Caco-2 (cell line): ENCODE measurements at regions not wholly inside any gene's neighbourhood (a gene's known extent, or its start where the extent isn't known, plus 50 kb on each side); places are given as distances from the start of the nearest gene placed in this dataset.
"Not testable (repeated sequence)": the region's sequence is repeated elsewhere in the genome, so short reads cannot be mapped to it uniquely, and the experiment has no call there.

Source experiments
- BruUV-seq: library from RNA; stranded (reverse); fragments of 400-500 nt; replicated peaks from 2 replicates; lab custom pipeline; 2021; lab: Mats Ljungman, UMichigan
- CTCF ChIA-PET: fragments of 300-600 bp; sonication (Branson Sonifier 250); formaldehyde crosslinking; loops from one replicate; lab custom pipeline; 2022; ENCODE audit warnings: antibody characterized with exemption; lab: Charles Lee
- POLR2A ChIA-PET: fragments of 300-600 bp; sonication (Branson Sonifier 250); formaldehyde crosslinking; loops from one replicate; lab custom pipeline; 2022; ENCODE audit warnings: antibody characterized with exemption; lab: Charles Lee
- DNase-seq, 2 experiments: peaks; one replicate each; pipeline versions ENCODE4 v3.0.0 to v3.0.0-alpha.2; 2020 to 2022
- H3K27me3 ChIP-seq: replicated peaks from 2 replicates; pipeline ENCODE4 v1.6.0; 2011; ENCODE audit warnings: low read length; ENCODE audit not compliant: control insufficient read depth, insufficient read depth
- H3K36me3 ChIP-seq: 2 replicates; pipeline ENCODE4 v1.5.1; 2011; ENCODE audit warnings: low read length; ENCODE audit not compliant: control insufficient read depth, insufficient read depth
- H3K4me1 ChIP-seq: fragments of 250-450 bp; sonication (Bioruptor Pico); 2 replicates; pipeline ENCODE4 v1.5.1; 2020; ENCODE audit warnings: mild to moderate bottlenecking
- H3K4me3 ChIP-seq: 2 replicates; pipeline ENCODE4 v1.5.1; 2011; ENCODE audit warnings: low read depth, mild to moderate bottlenecking, control low read depth, low read length
- H3K9me3 ChIP-seq: fragments of 250-450 bp; sonication (Bioruptor Pico); 2 replicates; pipeline ENCODE4 v1.5.1; 2020; ENCODE audit warnings: mild to moderate bottlenecking, moderate library complexity
- H3K27ac Mint-ChIP-seq: one replicate; pipeline ENCODE4 v1.8.0; 2022; ENCODE audit warnings: mixed read lengths; ENCODE audit not compliant: unreplicated experiment
- H3K27me3 Mint-ChIP-seq: one replicate; pipeline ENCODE4 v1.8.0; 2022; ENCODE audit warnings: mixed read lengths; ENCODE audit not compliant: insufficient read depth, unreplicated experiment
- H3K36me3 Mint-ChIP-seq: one replicate; pipeline ENCODE4 v1.8.0; 2022; ENCODE audit warnings: mild to moderate bottlenecking, mixed read lengths; ENCODE audit not compliant: insufficient read depth, unreplicated experiment
- H3K4me1 Mint-ChIP-seq: one replicate; pipeline ENCODE4 v1.8.0; 2022; ENCODE audit warnings: low read depth, mixed read lengths; ENCODE audit not compliant: unreplicated experiment
- H3K4me3 Mint-ChIP-seq: one replicate; pipeline ENCODE4 v1.8.0; 2022; ENCODE audit warnings: mild to moderate bottlenecking, moderate library complexity, mixed read lengths; ENCODE audit not compliant: unreplicated experiment
- H3K9me3 Mint-ChIP-seq: one replicate; pipeline ENCODE4 v1.8.0; 2022; ENCODE audit warnings: mixed read lengths; ENCODE audit not compliant: unreplicated experiment
- CTCF ChIP-seq, 2 experiments: fragments of 200-600 bp in 1 of 2; IDR thresholded peaks; 1 replicate in 1 of 2; 2 replicates in 1 of 2; pipeline versions ENCODE4 v1.5.1 to v1.8.0; 2011 to 2022; ENCODE audit warnings: antibody characterized with exemption in 1 of 2, control low read depth in 1 of 2, inconsistent platforms in 1 of 2, low read depth in 1 of 2, low read length in 1 of 2, mild to moderate bottlenecking in 1 of 2, moderate library complexity in 1 of 2; ENCODE audit not compliant: insufficient read depth in 1 of 2, severe bottlenecking in 1 of 2, unreplicated experiment in 1 of 2
- intact Hi-C: fragments of 100-400 bp; cut with micrococcal nuclease; formaldehyde crosslinking; loops from one replicate; pipeline ENCODE4 v1.10.0; 2022; ENCODE audit not compliant: unreplicated experiment

- H3K36me3 ChIP-seq, result no peaks in the 10 kb centered on the region
- POLR2A ChIA-PET, result no interaction called here
- intact Hi-C loops, result no loop called here
- H3K4me1 Mint-ChIP-seq, result no peaks in the 10 kb centered on the region
- no peaks in the 10 kb centered on the region for H3K9me3 ChIP-seq
- H3K4me1 ChIP-seq, result no peaks in the 10 kb centered on the region
- TF ChIP-seq CTCF (IDR thresholded peaks at IDR 0.05; ENCODE audit: insufficient read depth in 1 of 2, low read depth in 1 of 2, low read length in 1 of 2, severe bottlenecking in 1 of 2, unreplicated experiment in 1 of 2), result no peak
- H3K27me3 Mint-ChIP-seq, result peaks cover 28% of the 10 kb centered on the region
- CTCF ChIA-PET, result no interaction called here
- H3K27me3 ChIP-seq, result no peaks in the 10 kb centered on the region
- H3K36me3 Mint-ChIP-seq, result no peaks in the 10 kb centered on the region
- no peaks in the 10 kb centered on the region for H3K9me3 Mint-ChIP-seq
- no peak overlapping the region for H3K27ac Mint-ChIP-seq
- no peak overlapping the region for H3K4me3 ChIP-seq
- no peak for DNase-seq
- no peak overlapping the region for H3K4me3 Mint-ChIP-seq
- BruUV-seq, result no TSS peak
These were observed 98.2 kb upstream of the PRSS3 start for GRCh38 chr9:33697171-33697570.

- DNase-seq, result no peak
- Mint-ChIP-seq H3K9me3 (no peaks in the 10 kb centered on the region), H3K36me3 (no peaks in the 10 kb centered on the region), H3K4me1 (no peaks in the 10 kb centered on the region), H3K27me3 (peaks cover 28% of the 10 kb centered on the region), H3K4me3 (no peak overlapping the region), H3K27ac (no peak overlapping the region)
- Histone ChIP-seq H3K27me3 (no peaks in the 10 kb centered on the region), H3K4me3 (no peak overlapping the region), H3K9me3 (no peaks in the 10 kb centered on the region), H3K36me3 (no peaks in the 10 kb centered on the region), H3K4me1 (no peaks in the 10 kb centered on the region)
- POLR2A ChIA-PET, result no interaction called here
- BruUV-seq, result no TSS peak
- no peak for TF ChIP-seq CTCF (IDR thresholded peaks at IDR 0.05; ENCODE audit: insufficient read depth in 1 of 2, low read depth in 1 of 2, low read length in 1 of 2, severe bottlenecking in 1 of 2, unreplicated experiment in 1 of 2)
- CTCF ChIA-PET, result no interaction called here
- intact Hi-C loops, result no loop called here
These were observed 97.1 kb upstream of the PRSS3 start for GRCh38 chr9:33698267-33698666.

- CTCF ChIA-PET, POLR2A ChIA-PET: not testable (repeated sequence)
These were observed 94.4 kb upstream of the PRSS3 start for GRCh38 chr9:33700940-33701339.

More at GRCh38 chr9:33700940-33701339, 94.4 kb upstream of the PRSS3 start:
- H3K27ac Mint-ChIP-seq, BruUV-seq, DNase-seq, H3K27me3 ChIP-seq, intact Hi-C loops, H3K4me3 Mint-ChIP-seq, H3K9me3 Mint-ChIP-seq, H3K4me1 Mint-ChIP-seq, H3K9me3 ChIP-seq, H3K36me3 ChIP-seq, H3K4me1 ChIP-seq, H3K4me3 ChIP-seq, H3K36me3 Mint-ChIP-seq: not testable (repeated sequence)
- peaks cover 27% of the 10 kb centered on the region for H3K27me3 Mint-ChIP-seq
